HEK293T (cell line): ENCODE measurements at regions not wholly inside any gene's neighbourhood (a gene's known extent, or its start where the extent isn't known, plus 50 kb on each side); places are given as distances from the start of the nearest gene placed in this dataset.
A peak's percentile ranks its signal among the peaks of the same experiment; 100 is the strongest.

Source experiments
- CTCF ChIA-PET: fragments of 350-600 bp; formaldehyde crosslinking; extraction: SDS; loops from one replicate; lab custom pipeline; 2021; ENCODE audit warnings: antibody characterized with exemption, inconsistent platforms; lab: Yijun Ruan, JAX
- POLR2A ChIA-PET: fragments of 350-600 bp; formaldehyde crosslinking; extraction: SDS; loops from one replicate; lab custom pipeline; 2020; ENCODE audit warnings: antibody characterized with exemption, inconsistent platforms; lab: Yijun Ruan, JAX
- DNase-seq: peaks from one replicate; pipeline ENCODE4 v3.0.0; 2012; ENCODE audit warnings: mixed read lengths; ENCODE audit errors: extremely low spot score
- ARNT ChIP-seq: fragments of 450-650 bp; IDR thresholded peaks from 2 replicates; pipeline ENCODE4 v1.6.1; 2017; ENCODE audit warnings: mild to moderate bottlenecking
- BHLHE40 ChIP-seq: fragments of 450-650 bp; IDR thresholded peaks from 2 replicates; pipeline ENCODE4 v1.6.1; 2016; ENCODE audit warnings: mild to moderate bottlenecking, moderate library complexity, borderline replicate concordance
- CTBP1 ChIP-seq: fragments of 450-650 bp; IDR thresholded peaks from 2 replicates; pipeline ENCODE4 v1.6.1; 2016; ENCODE audit warnings: borderline replicate concordance
- ELF4 ChIP-seq: fragments of 450-650 bp; IDR thresholded peaks from 2 replicates; pipeline ENCODE4 v1.6.1; 2017; ENCODE audit warnings: antibody characterized with exemption
- FOXA1 ChIP-seq: fragments of 450-650 bp; IDR thresholded peaks from 2 replicates; pipeline ENCODE4 v1.6.1; 2016; ENCODE audit warnings: mild to moderate bottlenecking
- FOXK2 ChIP-seq: fragments of 450-650 bp; IDR thresholded peaks from 2 replicates; pipeline ENCODE4 v1.6.1; 2016; ENCODE audit warnings: mild to moderate bottlenecking
- FOXM1 ChIP-seq: fragments of 450-650 bp; IDR thresholded peaks from 2 replicates; pipeline ENCODE4 v1.6.1; 2017; ENCODE audit warnings: mild to moderate bottlenecking, borderline replicate concordance
- HDGF ChIP-seq: fragments of 450-650 bp; IDR thresholded peaks from 2 replicates; pipeline ENCODE4 v1.6.1; 2017; ENCODE audit warnings: antibody characterized with exemption, borderline replicate concordance
- L3MBTL2 ChIP-seq: fragments of 450-650 bp; conservative IDR thresholded peaks from 2 replicates; pipeline ENCODE4 v1.6.1; 2016; ENCODE audit warnings: mild to moderate bottlenecking
- LEF1 ChIP-seq: fragments of 450-650 bp; IDR thresholded peaks from 2 replicates; pipeline ENCODE4 v1.6.1; 2017; ENCODE audit warnings: mild to moderate bottlenecking, borderline replicate concordance
- NFRKB ChIP-seq: fragments of 450-650 bp; IDR thresholded peaks from 2 replicates; pipeline ENCODE4 v1.6.1; 2016; ENCODE audit warnings: mild to moderate bottlenecking, moderate library complexity
- SP1 ChIP-seq: fragments of 450-650 bp; IDR thresholded peaks from 2 replicates; pipeline ENCODE4 v1.6.1; 2017
- SUZ12 ChIP-seq: fragments of 450-650 bp; IDR thresholded peaks from 2 replicates; pipeline ENCODE4 v1.6.1; 2016; ENCODE audit warnings: mild to moderate bottlenecking
- TARDBP ChIP-seq: fragments of 450-650 bp; IDR thresholded peaks from 2 replicates; pipeline ENCODE4 v1.6.1; 2016
- ZNF384 ChIP-seq: fragments of 450-650 bp; IDR thresholded peaks from 2 replicates; pipeline ENCODE4 v1.6.1; 2016
- TF ChIP-seq, protein P1 (sequence below): fragments of 450-650 bp; IDR thresholded peaks from 2 replicates; pipeline ENCODE4 v1.6.1; 2016

DNA sequence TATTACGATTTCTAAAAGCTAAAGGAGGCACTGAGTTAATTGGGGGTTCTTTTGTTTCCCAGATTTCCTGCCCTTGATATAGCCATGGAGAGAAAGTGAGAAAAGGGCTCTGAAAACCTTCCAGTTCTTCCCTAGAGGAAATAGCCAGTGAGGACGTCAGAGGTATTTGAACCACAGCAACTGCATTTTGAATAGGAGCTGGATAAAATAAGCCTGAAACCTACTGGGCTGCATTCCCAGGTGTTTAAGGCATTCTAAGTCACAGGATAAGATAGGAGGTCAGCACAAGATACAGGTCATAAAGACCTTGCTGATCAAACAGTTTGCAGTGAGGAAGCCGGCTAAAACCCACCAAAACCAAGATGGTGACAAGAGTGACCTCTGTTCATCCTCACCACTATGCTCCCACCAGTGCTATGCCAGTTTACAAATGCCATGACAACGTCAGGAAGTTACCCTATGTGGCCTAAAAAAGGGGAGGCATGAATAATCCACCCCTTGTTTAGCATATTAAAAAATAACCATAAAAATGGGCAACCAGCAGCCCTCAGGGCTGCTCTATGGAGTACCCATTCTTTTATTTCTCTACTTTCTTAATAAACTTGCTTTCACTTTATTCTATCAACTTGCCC, 85.1 kb upstream of the FRMD4A start:
- DNase-seq: no peak
- CTCF ChIA-PET: no interaction called here
- TF ChIP-seq ELF4 (no peak), SP1 (no peak), NFRKB (no peak)
- POLR2A ChIA-PET: interaction anchor here (0.5 kb wide), 1 partner anchor 143 kb away, joined by 3 read pairs; no protein-coding TSS in a partner anchor

DNA sequence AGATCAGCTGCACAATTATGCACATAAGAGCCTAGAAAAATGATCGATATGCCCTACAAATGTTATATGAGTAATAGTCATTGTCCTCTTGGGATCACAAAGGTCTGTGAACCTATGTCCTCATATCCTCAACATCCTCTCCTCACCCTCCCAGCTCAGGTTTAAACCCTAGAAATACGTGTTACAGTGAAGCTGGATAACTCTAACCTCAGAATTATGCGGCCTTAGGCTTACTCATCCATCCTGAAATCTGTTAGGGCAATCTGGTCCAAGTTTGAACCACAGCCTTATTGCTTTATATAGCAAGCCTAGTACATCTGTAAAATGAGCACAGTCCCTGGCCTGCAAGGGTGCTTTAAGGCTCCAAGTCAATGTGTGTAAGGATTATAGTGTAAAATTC, 84.2 kb upstream of the FRMD4A start:
- POLR2A ChIA-PET: interaction anchor here (0.6 kb wide), 1 partner anchor 919 kb away, joined by 3 read pairs; no protein-coding TSS in a partner anchor
- no peak for DNase-seq
- TF ChIP-seq CTBP1: no peak
- CTCF ChIA-PET: no interaction called here

DNA sequence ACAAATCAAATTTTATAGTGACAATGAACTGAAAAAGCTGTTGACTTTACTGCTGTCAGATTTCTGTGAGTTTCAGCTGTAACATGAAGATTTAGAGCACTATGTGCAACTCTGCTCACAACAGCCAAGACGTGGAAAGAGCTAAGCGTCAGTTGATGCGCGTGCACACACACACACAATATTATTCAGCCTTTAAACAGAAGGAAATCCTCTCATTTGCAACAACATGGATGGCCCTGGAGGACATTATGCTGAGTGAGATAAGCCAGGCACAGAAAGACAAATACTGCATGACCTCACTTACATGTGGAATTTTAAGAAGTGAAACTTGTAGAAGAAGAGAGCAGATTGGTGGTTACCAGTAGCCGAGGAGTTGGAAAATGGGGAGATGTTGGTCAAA, 82.8 kb upstream of the FRMD4A start:
- DNase-seq: no peak
- ChIA-PET CTCF (no interaction called here), POLR2A (no interaction called here)
- TF ChIP-seq, protein P1, sequence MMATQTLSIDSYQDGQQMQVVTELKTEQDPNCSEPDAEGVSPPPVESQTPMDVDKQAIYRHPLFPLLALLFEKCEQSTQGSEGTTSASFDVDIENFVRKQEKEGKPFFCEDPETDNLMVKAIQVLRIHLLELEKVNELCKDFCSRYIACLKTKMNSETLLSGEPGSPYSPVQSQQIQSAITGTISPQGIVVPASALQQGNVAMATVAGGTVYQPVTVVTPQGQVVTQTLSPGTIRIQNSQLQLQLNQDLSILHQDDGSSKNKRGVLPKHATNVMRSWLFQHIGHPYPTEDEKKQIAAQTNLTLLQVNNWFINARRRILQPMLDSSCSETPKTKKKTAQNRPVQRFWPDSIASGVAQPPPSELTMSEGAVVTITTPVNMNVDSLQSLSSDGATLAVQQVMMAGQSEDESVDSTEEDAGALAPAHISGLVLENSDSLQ: 0 out of 2 replicates have a peak, but pooled peaks have one; percentile 17
- TF ChIP-seq BHLHE40: no peak

DNA sequence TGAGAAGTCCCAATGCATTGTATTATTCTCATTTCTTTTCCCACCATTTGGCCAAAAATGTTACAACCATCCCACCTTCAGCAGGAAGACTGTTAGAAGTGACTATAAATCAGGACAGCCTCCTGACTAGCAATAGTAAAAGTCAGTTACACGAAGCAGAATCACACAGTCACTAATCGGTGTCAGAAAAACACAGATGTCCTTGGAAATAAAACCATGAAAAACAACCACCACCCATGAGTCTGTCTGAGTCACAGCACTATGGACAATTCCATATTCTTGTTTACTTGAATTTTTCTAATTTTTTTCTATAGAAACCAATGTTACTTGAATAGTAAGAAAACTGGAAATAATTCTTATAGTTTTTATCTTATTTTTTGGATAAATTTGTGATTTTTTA, 81.9 kb upstream of the FRMD4A start:
- no peak for DNase-seq
- no peak for TF ChIP-seq SP1
- no peak for TF ChIP-seq L3MBTL2
- no peak for TF ChIP-seq FOXM1
- TF ChIP-seq CTBP1: no peak
- no peak for TF ChIP-seq NFRKB
- TF ChIP-seq, protein P1: no peak
- TF ChIP-seq ZNF384: no peak
- no peak for TF ChIP-seq ELF4
- TF ChIP-seq ARNT: no peak
- no peak for TF ChIP-seq LEF1
- no peak for TF ChIP-seq HDGF
- ChIA-PET POLR2A (no interaction called here), CTCF (no interaction called here)

DNA sequence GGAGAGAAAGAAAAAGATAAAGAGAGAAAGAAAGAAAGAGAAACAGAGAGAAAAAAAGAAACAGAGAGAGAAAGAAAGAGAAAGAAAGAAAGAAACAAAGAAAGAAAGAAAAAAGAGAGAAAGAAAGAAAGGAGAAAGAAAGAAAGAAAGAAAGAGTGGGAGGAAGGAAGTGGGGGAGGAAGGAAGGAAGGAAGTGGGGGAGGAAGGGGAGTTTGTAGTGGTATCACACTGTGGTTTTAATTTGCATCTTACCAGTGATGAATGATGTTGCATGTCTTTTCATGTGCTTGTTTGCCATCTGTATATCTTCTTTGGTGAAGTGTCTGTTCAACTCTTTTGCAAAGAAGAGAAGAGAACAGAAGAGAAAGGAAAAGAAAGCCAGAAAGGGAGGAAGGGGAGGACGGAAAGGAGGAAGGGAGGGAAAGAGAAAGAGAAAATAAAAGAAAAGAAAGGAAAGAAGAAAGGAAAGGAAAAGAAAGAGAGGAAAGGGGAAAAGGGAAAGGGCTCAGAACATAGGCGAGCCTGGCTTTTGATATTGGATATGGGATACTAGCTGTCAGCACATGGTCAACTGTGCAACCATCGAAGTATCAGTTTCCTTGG, 79.2 kb upstream of the FRMD4A start:
- DNase-seq: no peak
- POLR2A ChIA-PET: no interaction called here
- CTCF ChIA-PET: no interaction called here
- 0 out of 2 replicates have a peak, but pooled peaks have one; percentile 17 for TF ChIP-seq L3MBTL2
- TF ChIP-seq SP1: no peak

DNA sequence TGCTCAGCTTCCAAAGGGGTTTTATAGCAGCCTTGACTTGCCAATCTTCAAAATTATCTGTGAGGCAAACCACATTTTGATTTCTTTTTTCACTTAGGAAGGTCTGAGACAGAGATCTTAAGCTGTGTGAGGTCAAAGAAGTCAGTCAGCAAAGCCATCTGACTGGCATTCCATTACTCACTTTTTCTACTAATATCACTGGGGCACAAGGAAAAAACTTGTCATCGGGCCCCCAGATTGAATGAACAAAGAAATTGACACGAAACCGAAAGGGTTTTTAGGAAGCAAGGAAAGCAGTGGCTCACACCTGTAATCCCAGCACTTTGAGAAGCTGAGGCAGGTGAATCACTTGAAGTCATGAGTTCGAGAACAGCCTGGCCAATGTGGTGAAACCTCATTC, 78.5 kb upstream of the FRMD4A start:
- no peak for DNase-seq
- POLR2A ChIA-PET: no interaction called here
- CTCF ChIA-PET: no interaction called here
- TF ChIP-seq SUZ12: no peak
- no peak for TF ChIP-seq TARDBP
- TF ChIP-seq ELF4: no peak
- no peak for TF ChIP-seq FOXK2
- TF ChIP-seq ARNT: no peak
- TF ChIP-seq SP1: no peak
- no peak for TF ChIP-seq FOXA1
- no peak for TF ChIP-seq ZNF384
- no peak for TF ChIP-seq BHLHE40
- no peak for TF ChIP-seq HDGF
- TF ChIP-seq CTBP1: no peak
- no peak for TF ChIP-seq FOXM1
- TF ChIP-seq NFRKB: no peak

DNA sequence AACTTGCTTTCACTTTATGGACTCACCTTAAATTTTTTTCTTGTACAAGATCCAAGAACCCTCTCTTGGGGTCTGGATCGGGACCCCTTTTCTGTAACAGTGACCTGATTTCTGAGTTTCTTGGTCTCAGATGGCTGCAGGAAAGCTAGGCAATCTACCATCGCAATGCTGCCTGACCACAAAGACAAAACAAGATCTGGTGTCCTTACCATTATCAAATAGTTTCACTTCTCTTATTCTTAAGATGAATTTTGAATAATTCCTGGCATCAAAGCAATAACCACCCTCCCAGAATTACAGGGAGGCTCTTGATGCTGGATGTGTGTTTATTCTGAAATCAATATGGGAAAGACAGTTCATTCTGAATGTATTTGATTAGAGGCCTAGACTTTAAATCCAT, 77.4 kb upstream of the FRMD4A start:
- TF ChIP-seq ARNT (no peak), HDGF (no peak), FOXA1 (no peak), ELF4 (no peak), LEF1 (no peak), SP1 (no peak), NFRKB (no peak), L3MBTL2 (no peak), TARDBP (no peak), FOXK2 (no peak), ZNF384 (no peak), FOXM1 (no peak), CTBP1 (no peak), SUZ12 (no peak), BHLHE40 (no peak)
- TF ChIP-seq, protein P1: no peak
- no peak for DNase-seq
- CTCF ChIA-PET: no interaction called here
- POLR2A ChIA-PET: no interaction called here
